Gastrocnemius medialis (tissue), 4 donors: ENCODE measurements at regions not wholly inside any gene's neighbourhood (a gene's known extent, or its start where the extent isn't known, plus 50 kb on each side); places are given as distances from the start of the nearest gene placed in this dataset.

Experiments
- POLR2A ChIP-seq, 2 donors: fragments of 450-650 bp; IDR thresholded peaks; one replicate each; pipeline ENCODE4 v1.6.1; 2017; ENCODE audit warnings: antibody characterized with exemption in 2 of 2, mild to moderate bottlenecking in 2 of 2, moderate library complexity in 2 of 2
- TF ChIP-seq, protein P1 (sequence below), 5 experiments: fragments of 450-650 bp in 3 of 5; fragments of 200-600 bp in 2 of 5; sonication (generic) in 2 of 5; IDR thresholded peaks in 4 of 5; conservative IDR thresholded peaks in 1 of 5; 1 replicate in 4 of 5; 2 replicates in 1 of 5; pipeline ENCODE4 v1.5.1; 2016 to 2019; ENCODE audit warnings: antibody characterized with exemption in 5 of 5, mild to moderate bottlenecking in 3 of 5, moderate library complexity in 3 of 5

DNA sequence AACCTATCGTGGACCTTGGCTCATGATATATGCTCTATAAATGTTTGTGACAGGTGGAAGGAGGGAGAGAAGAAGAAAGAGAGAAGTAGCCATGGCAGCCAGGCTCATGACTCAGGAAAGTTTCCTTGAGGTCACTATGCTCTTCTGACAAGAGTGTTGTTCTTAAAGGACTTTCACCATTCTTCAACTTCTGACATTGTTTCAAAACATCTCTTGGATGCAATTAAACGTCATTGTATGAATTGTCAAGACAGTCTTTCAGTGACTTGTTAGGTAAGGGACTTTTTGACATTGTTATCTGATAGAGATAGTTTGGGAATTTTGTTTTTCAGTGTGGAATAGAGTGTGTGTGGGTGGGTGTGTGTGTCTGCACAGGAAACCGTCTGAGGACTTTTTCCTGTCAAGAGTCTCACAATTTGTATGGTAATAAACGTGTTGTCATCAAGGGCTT lies 617.0 kb downstream of the MID1IP1 start:
- TF ChIP-seq, protein P1, sequence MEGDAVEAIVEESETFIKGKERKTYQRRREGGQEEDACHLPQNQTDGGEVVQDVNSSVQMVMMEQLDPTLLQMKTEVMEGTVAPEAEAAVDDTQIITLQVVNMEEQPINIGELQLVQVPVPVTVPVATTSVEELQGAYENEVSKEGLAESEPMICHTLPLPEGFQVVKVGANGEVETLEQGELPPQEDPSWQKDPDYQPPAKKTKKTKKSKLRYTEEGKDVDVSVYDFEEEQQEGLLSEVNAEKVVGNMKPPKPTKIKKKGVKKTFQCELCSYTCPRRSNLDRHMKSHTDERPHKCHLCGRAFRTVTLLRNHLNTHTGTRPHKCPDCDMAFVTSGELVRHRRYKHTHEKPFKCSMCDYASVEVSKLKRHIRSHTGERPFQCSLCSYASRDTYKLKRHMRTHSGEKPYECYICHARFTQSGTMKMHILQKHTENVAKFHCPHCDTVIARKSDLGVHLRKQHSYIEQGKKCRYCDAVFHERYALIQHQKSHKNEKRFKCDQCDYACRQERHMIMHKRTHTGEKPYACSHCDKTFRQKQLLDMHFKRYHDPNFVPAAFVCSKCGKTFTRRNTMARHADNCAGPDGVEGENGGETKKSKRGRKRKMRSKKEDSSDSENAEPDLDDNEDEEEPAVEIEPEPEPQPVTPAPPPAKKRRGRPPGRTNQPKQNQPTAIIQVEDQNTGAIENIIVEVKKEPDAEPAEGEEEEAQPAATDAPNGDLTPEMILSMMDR (IDR thresholded peaks at IDR 0.05 in 4 of 5, conservative IDR thresholded peaks at IDR 0.05 in 1 of 5): no peak
- TF ChIP-seq POLR2A (IDR thresholded peaks at IDR 0.05): no peak
